ENCODE measurements at regions not wholly inside any gene's neighbourhood (a gene's known extent, or its start where the extent isn't known, plus 50 kb on each side); places are given as distances from the start of the nearest gene placed in this dataset.

DNA sequence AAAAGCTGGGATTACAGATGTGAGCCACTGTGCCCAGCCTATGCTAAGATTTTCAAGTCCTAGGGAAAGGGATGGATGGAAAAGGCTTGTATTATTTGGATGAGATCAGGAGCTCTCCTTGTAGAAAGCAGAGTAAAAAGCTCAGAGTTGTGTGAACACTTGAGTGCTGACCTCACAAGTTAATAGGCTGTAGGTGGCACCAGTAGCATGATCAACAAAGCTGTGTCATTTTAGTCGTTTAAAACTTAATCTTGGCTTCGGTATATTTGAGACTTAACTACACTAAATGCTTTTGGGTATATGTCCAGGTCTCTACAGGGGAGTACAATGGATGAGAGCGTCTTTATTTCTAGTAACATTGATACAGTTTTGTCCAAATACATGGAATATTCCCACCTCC, 264.2 kb downstream of the TMEM38B start:
- H3K9me3 Mint-ChIP-seq, result no peaks in the 10 kb centered on the region
- H3K4me3 Mint-ChIP-seq, result no peak overlapping the region
- H3K36me3 Mint-ChIP-seq (ENCODE audit: low read depth), result no peaks in the 10 kb centered on the region
- no peaks in the 10 kb centered on the region for H3K27me3 Mint-ChIP-seq (ENCODE audit: insufficient read depth)
- H3K27ac Mint-ChIP-seq, result no peak overlapping the region
- no peaks in the 10 kb centered on the region for H3K4me1 Mint-ChIP-seq (ENCODE audit: low read depth)
- no peak for DNase-seq (ENCODE audit: low spot score)
- intact Hi-C loops (cut with micrococcal nuclease), result no loop called here

DNA sequence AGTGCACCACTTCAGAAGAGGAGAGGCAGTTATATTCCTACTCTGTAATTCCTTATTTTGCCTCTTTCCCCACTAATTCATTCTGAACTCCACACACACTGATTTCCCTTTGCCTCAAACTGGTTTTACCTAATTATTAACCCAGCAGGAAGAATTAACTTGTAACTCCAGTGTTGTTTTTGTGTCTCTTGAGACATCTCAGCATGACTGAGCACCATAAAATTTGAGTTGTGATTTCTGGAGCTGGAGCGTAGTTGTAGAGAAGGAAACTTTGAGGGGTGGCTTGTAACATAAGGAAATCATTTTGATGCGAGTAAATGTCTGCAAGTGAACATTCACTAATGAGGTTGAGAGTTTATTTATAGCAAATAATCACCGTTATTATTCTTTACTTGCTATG, 265.2 kb downstream of the TMEM38B start:
- Mint-ChIP-seq H3K27me3 (ENCODE audit: insufficient read depth) (no peaks in the 10 kb centered on the region), H3K4me1 (ENCODE audit: low read depth) (no peaks in the 10 kb centered on the region), H3K9me3 (no peaks in the 10 kb centered on the region), H3K4me3 (no peak overlapping the region), H3K36me3 (ENCODE audit: low read depth) (no peaks in the 10 kb centered on the region), H3K27ac (no peak overlapping the region)
- intact Hi-C loops (cut with micrococcal nuclease), result no loop called here
- no peak for DNase-seq (ENCODE audit: low spot score)

DNA sequence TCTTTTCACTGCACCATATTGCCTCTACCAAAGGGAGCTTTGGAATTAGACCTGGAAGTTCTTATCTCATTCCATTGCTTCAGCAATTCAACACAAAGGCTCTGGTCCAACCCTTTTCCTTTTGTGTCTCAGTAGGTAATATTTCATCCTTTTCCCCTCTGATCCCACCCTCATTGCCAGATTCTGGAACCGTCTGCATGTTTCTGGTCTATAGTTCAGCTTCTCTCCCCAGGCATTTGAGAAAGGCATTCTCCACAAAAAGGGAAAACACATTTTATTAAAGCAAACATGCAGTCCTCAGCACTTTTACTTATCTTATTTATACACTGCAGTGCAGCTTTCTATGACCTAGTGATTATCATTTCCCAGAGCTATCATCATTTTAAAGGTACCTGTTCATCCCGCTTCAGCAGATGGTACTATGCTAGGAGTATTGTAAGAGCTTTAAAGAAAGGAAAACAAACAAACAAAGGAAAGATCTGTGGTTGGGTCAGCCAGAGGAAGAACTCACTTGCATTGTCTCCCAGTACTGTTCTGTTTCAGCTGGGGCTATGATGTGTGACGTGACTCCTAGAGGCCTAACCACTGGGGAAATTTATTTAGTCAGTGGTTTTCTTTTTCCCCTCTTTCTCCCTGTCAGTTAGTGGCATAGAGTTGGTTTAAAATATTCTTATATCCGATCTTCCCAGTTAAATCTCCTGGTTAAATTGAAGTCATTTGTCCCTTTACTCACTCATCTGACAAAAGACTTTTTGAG, 269.2 kb downstream of the TMEM38B start:
- Mint-ChIP-seq H3K27ac (no peak overlapping the region), H3K27me3 (ENCODE audit: insufficient read depth) (peaks cover 2% of the 10 kb centered on the region), H3K9me3 (no peaks in the 10 kb centered on the region), H3K4me1 (ENCODE audit: low read depth) (no peaks in the 10 kb centered on the region), H3K4me3 (no peak overlapping the region), H3K36me3 (ENCODE audit: low read depth) (no peaks in the 10 kb centered on the region)
- intact Hi-C loops (cut with micrococcal nuclease), result no loop called here
- DNase-seq (ENCODE audit: low spot score), result no peak

DNA sequence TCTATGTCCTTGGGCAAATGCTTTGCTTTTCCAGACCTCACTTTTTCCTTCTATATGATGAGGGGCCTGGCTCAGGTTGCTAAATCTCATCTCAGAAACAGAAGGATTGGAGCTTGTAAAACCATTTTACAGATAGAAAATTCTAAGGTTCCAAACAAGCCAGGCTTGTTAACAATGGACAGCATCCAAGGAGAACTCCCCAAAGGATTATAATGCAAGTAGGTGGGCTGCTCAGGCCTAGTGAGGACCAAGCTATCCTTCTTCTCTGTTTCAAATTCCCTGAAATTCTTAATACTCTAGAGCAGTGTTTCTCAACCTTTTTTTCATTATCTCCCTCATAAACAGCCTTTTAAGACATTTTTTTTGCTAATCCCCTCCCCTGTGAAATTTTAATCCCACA, 269.8 kb downstream of the TMEM38B start:
- Mint-ChIP-seq H3K4me1 (ENCODE audit: low read depth) (no peaks in the 10 kb centered on the region), H3K4me3 (no peak overlapping the region), H3K9me3 (no peaks in the 10 kb centered on the region)

DNA sequence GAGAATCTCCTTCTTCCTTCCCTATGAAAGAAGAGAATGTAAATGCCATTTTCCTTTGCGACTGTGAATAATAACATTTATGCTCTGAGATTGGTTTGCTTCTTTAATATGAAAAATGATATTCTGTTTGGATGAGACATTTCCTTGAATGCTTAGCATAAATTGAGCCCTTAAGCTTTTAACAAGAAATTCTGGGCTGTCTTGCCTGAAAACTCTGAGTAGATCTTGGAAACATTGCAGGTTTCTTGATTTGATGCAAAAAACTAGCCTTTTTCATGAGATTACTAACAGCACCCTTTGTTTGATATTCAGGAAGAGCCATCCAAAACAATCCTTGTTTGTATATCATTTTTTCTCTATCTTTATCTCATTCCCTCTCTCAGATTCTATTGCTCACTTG, 272.5 kb downstream of the TMEM38B start:
- Mint-ChIP-seq H3K27ac (no peak overlapping the region), H3K4me3 (no peak overlapping the region), H3K27me3 (ENCODE audit: insufficient read depth) (peaks cover 2% of the 10 kb centered on the region), H3K4me1 (ENCODE audit: low read depth) (no peaks in the 10 kb centered on the region), H3K9me3 (no peaks in the 10 kb centered on the region), H3K36me3 (ENCODE audit: low read depth) (no peaks in the 10 kb centered on the region)
- intact Hi-C loops (cut with micrococcal nuclease), result no loop called here
- DNase-seq (ENCODE audit: low spot score), result no peak

More for the DNA sequence above, 269.8 kb downstream of the TMEM38B start:
- H3K27ac Mint-ChIP-seq, result no peak overlapping the region
- peaks cover 2% of the 10 kb centered on the region for H3K27me3 Mint-ChIP-seq (ENCODE audit: insufficient read depth)
- no peak for DNase-seq (ENCODE audit: low spot score)
- intact Hi-C loops (cut with micrococcal nuclease), result no loop called here
- H3K36me3 Mint-ChIP-seq (ENCODE audit: low read depth), result no peaks in the 10 kb centered on the region

DNA sequence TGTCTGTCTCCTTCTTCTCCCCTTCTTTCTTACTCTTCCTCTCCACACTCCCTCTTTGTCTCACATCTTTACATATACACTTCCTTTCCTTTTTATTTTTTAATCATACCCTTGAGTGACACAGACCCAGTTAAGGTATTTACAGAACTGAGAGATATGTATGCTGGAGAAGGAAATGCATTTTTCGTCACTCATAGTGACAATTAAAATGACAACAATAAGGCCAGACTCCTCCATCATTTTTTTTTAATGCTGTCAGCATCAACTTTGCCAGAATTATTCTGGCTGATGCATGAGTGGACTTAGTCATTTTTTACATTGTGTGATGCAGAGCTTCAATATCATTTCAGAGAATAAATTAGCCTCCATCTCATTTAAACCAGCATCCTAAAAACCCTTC, 272.9 kb downstream of the TMEM38B start:
- Mint-ChIP-seq H3K27me3 (ENCODE audit: insufficient read depth) (peaks cover 2% of the 10 kb centered on the region), H3K4me3 (no peak overlapping the region)
- intact Hi-C loops (cut with micrococcal nuclease), result no loop called here

DNA sequence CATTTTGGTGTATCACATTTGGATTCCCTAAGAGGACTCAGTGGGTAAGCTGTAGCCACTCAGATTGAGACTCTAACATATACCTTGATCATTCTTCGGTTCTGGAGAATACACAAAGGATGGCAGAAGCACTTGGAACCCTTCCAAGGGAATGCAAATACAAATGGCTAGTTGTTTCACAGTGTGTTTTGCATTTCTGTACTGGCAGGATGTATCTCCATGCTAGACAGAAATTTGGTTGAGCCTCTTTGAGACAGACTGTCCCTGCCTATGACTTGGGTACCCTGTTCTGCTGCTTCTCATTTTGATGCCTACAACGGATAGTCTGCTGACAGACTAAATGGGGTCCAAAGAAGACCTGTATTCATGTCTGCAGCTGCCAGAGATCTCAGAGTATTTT, 273.5 kb downstream of the TMEM38B start:
- no peak overlapping the region for H3K4me3 Mint-ChIP-seq
- DNase-seq (ENCODE audit: low spot score), result no peak
- H3K36me3 Mint-ChIP-seq (ENCODE audit: low read depth), result no peaks in the 10 kb centered on the region
- H3K4me1 Mint-ChIP-seq (ENCODE audit: low read depth), result no peaks in the 10 kb centered on the region
- peaks cover 2% of the 10 kb centered on the region for H3K27me3 Mint-ChIP-seq (ENCODE audit: insufficient read depth)
- intact Hi-C loops (cut with micrococcal nuclease), result no loop called here
- H3K27ac Mint-ChIP-seq, result no peak overlapping the region
- H3K9me3 Mint-ChIP-seq, result no peaks in the 10 kb centered on the region

More for the DNA sequence above, 272.9 kb downstream of the TMEM38B start:
- no peaks in the 10 kb centered on the region for H3K4me1 Mint-ChIP-seq (ENCODE audit: low read depth)
- DNase-seq (ENCODE audit: low spot score), result no peak
- no peaks in the 10 kb centered on the region for H3K9me3 Mint-ChIP-seq
- no peaks in the 10 kb centered on the region for H3K36me3 Mint-ChIP-seq (ENCODE audit: low read depth)
- no peak overlapping the region for H3K27ac Mint-ChIP-seq

DNA sequence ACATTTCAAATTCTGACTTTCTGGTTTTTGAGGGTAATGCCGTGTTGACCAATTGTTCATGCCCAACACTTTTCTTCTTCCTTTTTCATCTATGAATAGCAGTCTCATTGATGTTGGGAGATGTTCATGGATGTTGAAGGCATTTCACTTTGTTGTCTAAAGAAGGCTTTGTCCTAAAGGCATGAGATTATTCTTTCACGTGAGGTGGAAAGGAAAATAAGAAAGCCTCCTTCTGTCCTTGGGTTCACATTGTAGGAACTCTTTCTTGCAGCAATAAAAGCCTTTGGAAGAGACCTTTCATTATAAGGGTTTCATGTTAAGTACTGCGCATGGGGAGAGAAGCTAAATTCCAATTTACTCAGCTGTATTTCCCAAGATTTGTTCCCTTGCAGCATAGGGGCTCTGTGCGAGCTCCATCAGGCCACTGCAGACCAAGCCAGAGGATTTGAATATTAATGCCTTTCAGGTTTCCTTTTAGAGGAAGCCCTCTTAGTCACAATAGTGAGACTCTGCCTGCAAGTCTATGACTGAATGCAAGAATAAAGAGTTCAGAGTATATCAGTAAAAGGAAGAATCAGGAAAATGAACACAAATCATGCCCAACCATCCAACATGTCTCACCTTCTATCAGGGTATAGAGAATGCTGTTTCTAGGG, 274.6 kb downstream of the TMEM38B start:
- Mint-ChIP-seq H3K9me3 (no peaks in the 10 kb centered on the region), H3K27ac (no peak overlapping the region), H3K27me3 (ENCODE audit: insufficient read depth) (peaks cover 2% of the 10 kb centered on the region), H3K4me3 (no peak overlapping the region), H3K4me1 (ENCODE audit: low read depth) (no peaks in the 10 kb centered on the region), H3K36me3 (ENCODE audit: low read depth) (no peaks in the 10 kb centered on the region)
- no peak for DNase-seq (ENCODE audit: low spot score)
- intact Hi-C loops (cut with micrococcal nuclease), result no loop called here

DNA sequence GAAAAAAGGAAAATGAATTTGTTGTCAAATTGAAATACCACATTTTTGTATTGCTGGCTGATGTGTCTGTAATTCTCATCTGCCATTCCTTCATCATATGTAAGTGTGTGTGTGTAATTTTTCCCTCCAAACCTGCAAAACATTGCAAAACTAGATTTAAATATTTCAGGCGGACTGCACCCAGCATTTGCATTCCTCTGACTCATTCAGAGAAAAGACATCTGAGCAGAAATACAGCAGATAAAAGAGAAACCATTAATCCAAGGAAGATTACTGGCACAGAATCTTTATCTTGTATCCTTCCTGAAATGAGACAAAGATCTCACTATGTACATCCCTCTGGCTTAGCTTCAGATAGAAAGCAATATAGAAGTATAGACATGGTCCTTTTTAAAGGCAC, 275.3 kb downstream of the TMEM38B start:
- intact Hi-C loops (cut with micrococcal nuclease), result no loop called here
- peaks cover 2% of the 10 kb centered on the region for H3K27me3 Mint-ChIP-seq (ENCODE audit: insufficient read depth)
- H3K4me1 Mint-ChIP-seq (ENCODE audit: low read depth), result no peaks in the 10 kb centered on the region
- H3K36me3 Mint-ChIP-seq (ENCODE audit: low read depth), result no peaks in the 10 kb centered on the region
- H3K9me3 Mint-ChIP-seq, result no peaks in the 10 kb centered on the region
- no peak for DNase-seq (ENCODE audit: low spot score)
- H3K4me3 Mint-ChIP-seq, result no peak overlapping the region
- no peak overlapping the region for H3K27ac Mint-ChIP-seq

DNA sequence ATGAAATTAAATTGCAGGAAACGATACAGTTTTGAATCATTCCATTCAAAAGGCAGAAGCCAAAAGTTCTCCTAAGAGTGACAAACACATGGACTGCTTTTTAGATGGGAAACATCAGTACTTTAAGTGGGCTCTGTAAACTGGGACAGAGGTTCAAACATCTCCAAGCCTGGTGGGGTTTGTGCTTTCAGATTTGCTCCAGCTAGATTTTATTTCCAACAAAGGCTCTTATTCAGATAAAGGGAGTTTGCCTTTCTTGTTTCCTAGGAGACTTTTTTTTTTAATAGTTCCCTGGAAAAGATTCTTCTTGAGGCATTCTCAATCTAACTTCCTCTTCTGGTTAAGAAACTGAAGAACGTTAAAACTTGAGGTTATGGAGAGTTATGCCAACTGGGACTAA, 277.6 kb downstream of the TMEM38B start:
- DNase-seq (ENCODE audit: low spot score), result no peak
- H3K4me3 Mint-ChIP-seq, result no peak overlapping the region
- no peaks in the 10 kb centered on the region for H3K36me3 Mint-ChIP-seq (ENCODE audit: low read depth)
- intact Hi-C loops (cut with micrococcal nuclease), result no loop called here
- no peaks in the 10 kb centered on the region for H3K4me1 Mint-ChIP-seq (ENCODE audit: low read depth)
- no peaks in the 10 kb centered on the region for H3K9me3 Mint-ChIP-seq
- no peak overlapping the region for H3K27ac Mint-ChIP-seq
- H3K27me3 Mint-ChIP-seq (ENCODE audit: insufficient read depth), result peaks cover 2% of the 10 kb centered on the region

DNA sequence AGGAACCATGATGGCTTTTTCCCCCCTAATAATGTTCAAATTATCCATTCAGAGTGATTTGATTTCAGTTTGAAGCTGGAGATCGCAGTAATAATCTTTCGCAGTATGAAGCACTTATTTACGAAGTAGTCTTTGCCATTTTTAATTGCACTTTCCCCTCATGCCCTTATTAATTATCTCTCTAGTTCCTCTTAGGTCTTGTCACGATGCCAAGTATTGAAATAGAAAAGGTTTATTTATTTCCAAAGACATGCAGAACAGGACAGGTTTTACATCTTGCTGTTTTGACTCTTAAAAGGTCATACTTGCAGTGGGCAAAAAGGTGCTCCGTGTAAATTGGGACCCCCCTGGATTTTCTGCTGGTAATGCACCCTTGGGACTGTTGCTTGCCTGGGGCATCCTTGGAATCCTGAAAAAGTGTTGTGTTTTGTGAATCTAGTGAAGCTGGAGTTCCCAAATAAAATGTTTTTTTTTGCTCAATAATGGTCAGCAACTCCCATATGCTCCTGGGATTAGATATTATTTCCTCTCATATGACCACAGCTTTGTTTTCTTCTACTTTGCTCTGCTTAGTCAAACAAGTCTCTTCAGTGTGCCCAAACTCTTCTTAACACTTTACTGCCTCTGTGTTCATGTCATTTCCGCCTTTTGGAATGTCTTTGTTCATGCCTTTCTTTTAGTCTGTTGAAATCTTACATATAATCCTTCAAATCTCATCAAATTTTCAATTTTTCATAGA, 278.3 kb downstream of the TMEM38B start:
- Mint-ChIP-seq H3K4me3 (no peak overlapping the region), H3K9me3 (no peaks in the 10 kb centered on the region), H3K36me3 (ENCODE audit: low read depth) (no peaks in the 10 kb centered on the region), H3K27me3 (ENCODE audit: insufficient read depth) (no peaks in the 10 kb centered on the region), H3K4me1 (ENCODE audit: low read depth) (no peaks in the 10 kb centered on the region), H3K27ac (no peak overlapping the region)
- intact Hi-C loops (cut with micrococcal nuclease), result no loop called here
- DNase-seq (ENCODE audit: low spot score), result no peak

DNA sequence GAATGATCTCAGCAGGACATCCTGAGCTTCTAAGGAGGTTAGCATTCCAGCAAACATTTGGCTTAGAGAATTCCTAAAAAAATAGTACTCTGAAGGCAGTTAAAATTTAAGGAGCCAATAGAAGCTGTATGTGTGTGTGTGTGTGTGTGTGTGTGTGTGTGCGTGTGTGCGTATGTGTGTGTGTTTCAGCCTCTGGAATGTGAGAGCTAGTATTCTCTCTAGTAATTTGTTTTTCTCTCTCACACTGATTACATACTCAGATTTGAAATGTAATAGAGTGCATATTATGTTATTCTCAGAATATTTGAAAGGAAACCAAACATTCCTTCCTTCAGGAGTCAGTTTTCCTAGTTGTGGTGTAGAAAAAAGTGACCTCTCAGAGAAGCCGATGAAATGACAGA, 279.6 kb downstream of the TMEM38B start:
- no peaks in the 10 kb centered on the region for H3K27me3 Mint-ChIP-seq (ENCODE audit: insufficient read depth)
- intact Hi-C loops (cut with micrococcal nuclease), result no loop called here
- H3K4me1 Mint-ChIP-seq (ENCODE audit: low read depth), result no peaks in the 10 kb centered on the region
- H3K4me3 Mint-ChIP-seq, result no peak overlapping the region
- no peaks in the 10 kb centered on the region for H3K9me3 Mint-ChIP-seq
- no peaks in the 10 kb centered on the region for H3K36me3 Mint-ChIP-seq (ENCODE audit: low read depth)
- H3K27ac Mint-ChIP-seq, result no peak overlapping the region
- DNase-seq (ENCODE audit: low spot score), result no peak

DNA sequence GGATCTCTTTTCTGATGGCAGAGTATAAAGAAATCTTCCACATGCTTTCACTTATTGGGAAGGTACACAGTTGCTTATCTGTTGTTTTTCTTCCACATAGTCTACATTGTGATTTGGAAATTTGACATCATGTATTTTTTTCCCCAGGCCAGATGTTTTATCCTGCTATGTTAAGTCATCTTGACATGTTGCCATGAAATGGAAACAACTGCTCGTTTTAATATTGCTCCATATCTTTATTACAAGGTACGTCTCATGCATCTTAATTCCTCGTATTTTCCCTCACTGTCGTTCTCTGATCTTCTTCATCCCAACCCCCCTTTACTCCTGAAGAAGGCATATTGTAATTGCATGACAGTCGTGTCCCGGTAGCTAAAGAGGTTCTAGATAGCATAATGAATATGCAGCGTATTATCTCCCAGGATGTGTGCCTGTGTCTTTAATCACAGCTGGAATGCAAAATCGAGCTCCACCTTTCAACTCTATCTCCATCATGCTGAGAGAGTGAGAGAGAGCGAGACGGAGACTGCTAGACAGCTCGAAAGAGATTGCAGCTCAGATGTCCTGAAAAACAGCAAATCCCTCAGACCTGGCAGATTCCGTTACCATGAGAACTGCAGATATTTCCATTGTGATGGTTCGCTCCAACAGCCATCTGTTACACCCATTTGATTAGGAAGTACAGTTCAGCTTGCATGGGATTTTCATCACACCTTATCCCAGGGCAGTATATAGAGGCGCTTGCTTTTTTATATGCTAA, 281.7 kb downstream of the TMEM38B start:
- Mint-ChIP-seq H3K4me3 (no peak overlapping the region), H3K27ac (no peak overlapping the region), H3K36me3 (ENCODE audit: low read depth) (no peaks in the 10 kb centered on the region), H3K27me3 (ENCODE audit: insufficient read depth) (peaks cover under 1% of the 10 kb centered on the region), H3K9me3 (no peaks in the 10 kb centered on the region), H3K4me1 (ENCODE audit: low read depth) (no peaks in the 10 kb centered on the region)
- intact Hi-C loops (cut with micrococcal nuclease), result no loop called here
- DNase-seq (ENCODE audit: low spot score), result no peak

All from activated T-helper 1 cell treated with anti-CD3 and anti-CD28 coated beads, Interleukin-12 subunit alpha, Interleukin-12 subunit beta, Interleukin-2, Interleukin-4 antibody, amounts not matched to agents 30 ng/mL and 10 ng/mL and 1 ng/mL, durations not matched to agents 14 hours and 24 hours and 36 hours (primary cell).